Mesothelial cell of epicardium (in vitro differentiated cells): ENCODE measurements at regions not wholly inside any gene's neighbourhood (a gene's known extent, or its start where the extent isn't known, plus 50 kb on each side); places are given as distances from the start of the nearest gene placed in this dataset.

Experiments
- DNase-seq, 2 experiments: peaks; one replicate each; pipeline ENCODE4 v3.0.0; 2021; ENCODE audit warnings: low spot score in 2 of 2; ENCODE audit not compliant: unreplicated experiment in 2 of 2
- H3K27ac Mint-ChIP-seq: 2 replicates; pipeline ENCODE4 v1.8.0; 2021; ENCODE audit warnings: mixed read lengths
- H3K27me3 Mint-ChIP-seq: 2 replicates; pipeline ENCODE4 v1.8.0; 2021; ENCODE audit warnings: low read depth, mixed read lengths
- H3K36me3 Mint-ChIP-seq: 2 replicates; pipeline ENCODE4 v1.8.0; 2021; ENCODE audit warnings: mixed read lengths
- H3K4me1 Mint-ChIP-seq: 2 replicates; pipeline ENCODE4 v1.8.0; 2021; ENCODE audit warnings: mixed read lengths
- H3K4me3 Mint-ChIP-seq: 2 replicates; pipeline ENCODE4 v1.8.0; 2021; ENCODE audit warnings: mild to moderate bottlenecking, moderate library complexity, mixed read lengths
- H3K9me3 Mint-ChIP-seq: 2 replicates; pipeline ENCODE4 v1.8.0; 2021; ENCODE audit warnings: mixed read lengths
- TF ChIP-seq, protein P1 (sequence below): fragments of 200-600 bp; sonication (generic); IDR thresholded peaks from one replicate; pipeline ENCODE4 v1.5.0; 2021; ENCODE audit warnings: antibody characterized with exemption; ENCODE audit not compliant: unreplicated experiment

DNA sequence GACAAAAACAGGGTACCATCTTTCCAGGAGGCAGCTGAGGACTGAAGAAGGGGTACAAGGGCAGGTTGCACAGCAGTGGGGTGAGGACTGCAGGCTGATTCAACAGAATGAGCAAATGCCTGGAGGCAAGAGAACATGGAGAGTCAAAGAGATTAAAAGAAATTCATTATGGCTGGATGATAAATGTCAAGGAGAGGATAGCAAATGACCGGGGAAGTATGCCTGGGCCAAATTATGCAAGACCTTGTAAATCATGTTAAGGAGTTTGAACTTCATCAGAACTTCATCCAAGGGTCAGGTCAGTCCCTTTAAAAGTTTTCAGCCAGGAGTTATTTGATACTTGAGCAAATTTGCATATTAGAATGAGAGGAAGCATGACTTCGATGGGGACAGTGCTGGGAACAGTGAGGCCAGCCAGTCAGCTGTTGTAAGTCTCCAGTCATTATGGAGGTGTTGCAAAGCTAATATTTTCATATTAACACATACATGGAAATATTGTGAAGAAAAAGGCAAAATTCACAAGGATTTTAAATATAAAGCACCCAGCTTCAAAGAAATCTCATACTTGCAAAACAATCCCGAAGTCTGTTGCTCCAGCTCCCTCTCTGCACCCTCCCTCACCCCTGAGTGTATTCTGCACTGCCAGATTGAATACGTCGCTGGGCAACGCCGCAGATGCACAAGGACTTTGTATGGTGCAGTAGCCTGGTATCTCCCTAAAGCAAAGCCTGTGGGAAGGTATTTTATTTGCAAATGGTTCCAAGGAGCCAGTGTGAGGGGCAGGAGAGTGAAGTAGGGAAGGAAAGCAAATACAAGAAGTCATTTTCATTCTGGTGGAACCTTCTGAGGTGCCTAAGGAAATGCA, 509.8 kb upstream of the TLE4 start:
- Mint-ChIP-seq H3K27ac (no peak overlapping the region), H3K9me3 (peaks cover 13% of the 10 kb centered on the region), H3K4me1 (peaks cover 12% of the 10 kb centered on the region), H3K36me3 (peaks cover 7% of the 10 kb centered on the region), H3K4me3 (no peak overlapping the region), H3K27me3 (no peaks in the 10 kb centered on the region)
- TF ChIP-seq, protein P1, sequence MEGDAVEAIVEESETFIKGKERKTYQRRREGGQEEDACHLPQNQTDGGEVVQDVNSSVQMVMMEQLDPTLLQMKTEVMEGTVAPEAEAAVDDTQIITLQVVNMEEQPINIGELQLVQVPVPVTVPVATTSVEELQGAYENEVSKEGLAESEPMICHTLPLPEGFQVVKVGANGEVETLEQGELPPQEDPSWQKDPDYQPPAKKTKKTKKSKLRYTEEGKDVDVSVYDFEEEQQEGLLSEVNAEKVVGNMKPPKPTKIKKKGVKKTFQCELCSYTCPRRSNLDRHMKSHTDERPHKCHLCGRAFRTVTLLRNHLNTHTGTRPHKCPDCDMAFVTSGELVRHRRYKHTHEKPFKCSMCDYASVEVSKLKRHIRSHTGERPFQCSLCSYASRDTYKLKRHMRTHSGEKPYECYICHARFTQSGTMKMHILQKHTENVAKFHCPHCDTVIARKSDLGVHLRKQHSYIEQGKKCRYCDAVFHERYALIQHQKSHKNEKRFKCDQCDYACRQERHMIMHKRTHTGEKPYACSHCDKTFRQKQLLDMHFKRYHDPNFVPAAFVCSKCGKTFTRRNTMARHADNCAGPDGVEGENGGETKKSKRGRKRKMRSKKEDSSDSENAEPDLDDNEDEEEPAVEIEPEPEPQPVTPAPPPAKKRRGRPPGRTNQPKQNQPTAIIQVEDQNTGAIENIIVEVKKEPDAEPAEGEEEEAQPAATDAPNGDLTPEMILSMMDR: no peak
- DNase-seq: no peak

DNA sequence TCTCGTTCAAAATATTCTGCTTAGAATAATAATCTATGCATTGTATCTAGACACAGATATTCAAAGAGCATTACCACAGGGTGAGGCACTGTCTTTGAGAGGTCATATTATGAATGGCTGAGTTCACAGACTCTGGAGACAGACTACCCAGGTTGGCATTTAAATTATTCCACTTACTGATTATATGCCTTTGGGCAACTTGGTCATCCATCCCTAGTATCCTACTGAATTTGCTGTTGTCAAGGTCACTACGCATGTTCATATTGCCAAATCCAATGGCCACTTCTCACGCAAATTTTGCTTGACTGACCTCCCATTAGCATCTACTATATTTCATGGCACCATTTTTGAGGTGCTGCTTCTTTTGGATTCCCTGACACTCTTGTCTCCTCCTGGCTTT, 498.6 kb upstream of the TLE4 start:
- Mint-ChIP-seq H3K9me3 (peaks cover 10% of the 10 kb centered on the region), H3K36me3 (no peaks in the 10 kb centered on the region), H3K27ac (no peak overlapping the region), H3K27me3 (no peaks in the 10 kb centered on the region), H3K4me1 (no peaks in the 10 kb centered on the region), H3K4me3 (no peak overlapping the region)
- TF ChIP-seq, protein P1: no peak
- no peak for DNase-seq

DNA sequence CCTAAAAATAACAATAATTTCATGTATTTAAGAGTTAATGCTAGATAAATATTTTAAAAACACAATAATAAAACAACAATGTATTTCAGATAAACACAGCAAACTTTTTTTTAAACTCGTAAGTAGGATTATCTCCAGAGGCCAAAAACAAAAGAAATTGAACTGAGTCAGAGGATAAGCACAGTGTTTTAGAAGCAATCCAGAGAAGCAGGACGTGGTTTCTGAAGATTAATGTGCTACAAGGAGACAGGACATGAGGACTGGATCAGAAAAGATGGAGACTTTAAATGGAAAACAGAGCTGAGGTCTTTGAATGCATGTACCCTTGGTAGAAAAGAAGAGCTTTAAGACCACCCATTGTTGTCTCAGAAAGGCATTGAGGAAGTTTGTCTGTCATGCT, 491.2 kb upstream of the TLE4 start:
- Mint-ChIP-seq H3K9me3 (no peaks in the 10 kb centered on the region), H3K4me1 (no peaks in the 10 kb centered on the region)

DNA sequence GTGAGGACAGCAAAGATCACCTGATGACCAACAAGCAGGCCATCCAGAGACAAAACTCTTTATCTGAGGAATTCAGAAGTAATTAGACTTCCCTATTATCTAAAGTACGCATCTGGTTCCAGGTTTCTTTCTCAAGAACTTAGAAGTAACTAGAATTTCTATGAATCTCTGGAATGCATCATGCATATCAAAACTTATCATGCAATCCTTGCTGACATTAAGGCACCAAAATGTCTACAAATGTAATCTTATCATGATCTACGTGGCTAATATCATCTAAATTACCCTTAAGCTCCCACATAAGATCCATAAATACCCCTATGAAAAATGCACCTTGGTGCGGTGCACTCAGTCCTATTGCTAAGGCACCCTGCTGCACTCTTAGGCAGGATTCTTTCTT, 488.1 kb upstream of the TLE4 start:
- no peak overlapping the region for H3K27ac Mint-ChIP-seq
- H3K4me1 Mint-ChIP-seq: no peaks in the 10 kb centered on the region
- H3K27me3 Mint-ChIP-seq: no peaks in the 10 kb centered on the region
- H3K9me3 Mint-ChIP-seq: peaks cover 10% of the 10 kb centered on the region
- DNase-seq: no peak
- no peaks in the 10 kb centered on the region for H3K36me3 Mint-ChIP-seq
- TF ChIP-seq, protein P1: no peak
- H3K4me3 Mint-ChIP-seq: no peak overlapping the region

More for the DNA sequence above, 491.2 kb upstream of the TLE4 start:
- DNase-seq: no peak
- Mint-ChIP-seq H3K4me3 (no peak overlapping the region), H3K36me3 (no peaks in the 10 kb centered on the region), H3K27me3 (no peaks in the 10 kb centered on the region), H3K27ac (no peak overlapping the region)
- TF ChIP-seq, protein P1: no peak

DNA sequence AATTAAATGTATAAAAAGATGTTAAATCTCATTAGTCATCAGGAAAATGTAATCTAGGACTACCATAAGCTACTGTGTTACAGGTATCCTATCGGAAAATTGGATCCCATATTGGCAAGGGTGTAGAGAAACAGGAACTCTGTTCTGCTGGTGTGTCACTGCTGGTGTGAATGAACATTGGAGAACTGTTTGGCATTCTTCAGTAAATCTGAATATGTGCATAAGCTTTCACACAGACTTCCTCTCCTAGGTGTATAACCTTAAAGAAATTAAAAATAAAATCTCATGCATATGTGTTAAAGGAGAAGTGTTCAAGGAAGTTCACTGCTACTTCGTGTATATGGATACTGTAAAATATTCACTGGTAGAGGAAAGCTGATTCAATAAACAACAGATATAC, 484.6 kb upstream of the TLE4 start:
- DNase-seq: no peak
- peaks cover 5% of the 10 kb centered on the region for H3K36me3 Mint-ChIP-seq
- no peaks in the 10 kb centered on the region for H3K4me1 Mint-ChIP-seq
- no peak overlapping the region for H3K4me3 Mint-ChIP-seq
- H3K27me3 Mint-ChIP-seq: no peaks in the 10 kb centered on the region
- peaks cover 27% of the 10 kb centered on the region for H3K9me3 Mint-ChIP-seq
- no peak overlapping the region for H3K27ac Mint-ChIP-seq
- TF ChIP-seq, protein P1: no peak
